ENCODE measurements at regions not wholly inside any gene's neighbourhood (a gene's known extent, or its start where the extent isn't known, plus 50 kb on each side); places are given as distances from the start of the nearest gene placed in this dataset.
"Not testable (repeated sequence)": the region's sequence is repeated elsewhere in the genome, so short reads cannot be mapped to it uniquely, and the experiment has no call there.

GRCh38 chr13:22839603-22840530, 340.9 kb upstream of the SGCG start:
- intact Hi-C loops (cut with micrococcal nuclease) = no loop called here
- H3K27ac Mint-ChIP-seq = no peak overlapping the region
- H3K36me3 Mint-ChIP-seq (ENCODE audit: low read depth) = no peaks in the 10 kb centered on the region
- H3K9me3 Mint-ChIP-seq = no peaks in the 10 kb centered on the region
- POLR2A ChIA-PET = no interaction called here
- no peak for TF ChIP-seq CTCF (IDR thresholded peaks at IDR 0.05)
- no peaks in the 10 kb centered on the region for H3K27me3 Mint-ChIP-seq
- ATAC-seq (ENCODE audit: low read depth) = no peak
- no peak overlapping the region for H3K4me3 Mint-ChIP-seq
- DNase-seq = no peak
- CTCF ChIA-PET = no interaction called here
- H3K4me1 Mint-ChIP-seq = no peaks in the 10 kb centered on the region

- Mint-ChIP-seq H3K36me3 (ENCODE audit: low read depth) (no peaks in the 10 kb centered on the region), H3K4me1 (no peaks in the 10 kb centered on the region), H3K27ac (no peak overlapping the region), H3K27me3 (no peaks in the 10 kb centered on the region), H3K9me3 (no peaks in the 10 kb centered on the region), H3K4me3 (no peak overlapping the region)
- no peak for ATAC-seq (ENCODE audit: low read depth)
- ChIA-PET POLR2A (no interaction called here), CTCF (no interaction called here)
- no peak for TF ChIP-seq CTCF (IDR thresholded peaks at IDR 0.05)
- intact Hi-C loops (cut with micrococcal nuclease) = no loop called here
- no peak for DNase-seq
Measured at GRCh38 chr13:22846551-22846950, 334.2 kb upstream of the SGCG start.

- TF ChIP-seq CTCF (IDR thresholded peaks at IDR 0.05) = no peak
- no peaks in the 10 kb centered on the region for H3K36me3 Mint-ChIP-seq (ENCODE audit: low read depth)
Measured at GRCh38 chr13:22848539-22849052, 332.2 kb upstream of the SGCG start.

GRCh38 chr13:22855926-22856325, 324.9 kb upstream of the SGCG start:
- ChIA-PET POLR2A (no interaction called here), CTCF (no interaction called here)
- no peak for ATAC-seq (ENCODE audit: low read depth)
- Mint-ChIP-seq H3K27me3 (no peaks in the 10 kb centered on the region), H3K36me3 (ENCODE audit: low read depth) (no peaks in the 10 kb centered on the region), H3K4me1 (no peaks in the 10 kb centered on the region), H3K9me3 (peaks cover 3% of the 10 kb centered on the region), H3K4me3 (no peak overlapping the region), H3K27ac (no peak overlapping the region)
- no peak for DNase-seq
- TF ChIP-seq CTCF (IDR thresholded peaks at IDR 0.05) = no peak
- intact Hi-C loops (cut with micrococcal nuclease) = no loop called here

More at GRCh38 chr13:22848539-22849052, 332.2 kb upstream of the SGCG start:
- Mint-ChIP-seq H3K9me3 (no peaks in the 10 kb centered on the region), H3K4me1 (no peaks in the 10 kb centered on the region), H3K27ac (no peak overlapping the region), H3K4me3 (no peak overlapping the region), H3K27me3 (no peaks in the 10 kb centered on the region)
- DNase-seq = no peak
- ChIA-PET POLR2A (no interaction called here), CTCF (no interaction called here)
- ATAC-seq (ENCODE audit: low read depth) = no peak
- intact Hi-C loops (cut with micrococcal nuclease) = no loop called here

- H3K4me1 Mint-ChIP-seq; H3K9me3 Mint-ChIP-seq; H3K27ac Mint-ChIP-seq; ATAC-seq (ENCODE audit: low read depth); DNase-seq; POLR2A ChIA-PET; H3K4me3 Mint-ChIP-seq; H3K27me3 Mint-ChIP-seq; H3K36me3 Mint-ChIP-seq (ENCODE audit: low read depth); intact Hi-C loops (cut with micrococcal nuclease); CTCF ChIA-PET: not testable (repeated sequence)
Measured at GRCh38 chr13:22858980-22859379, 321.8 kb upstream of the SGCG start.

- DNase-seq; intact Hi-C loops (cut with micrococcal nuclease); H3K4me1 Mint-ChIP-seq; CTCF ChIA-PET; ATAC-seq (ENCODE audit: low read depth); H3K9me3 Mint-ChIP-seq; H3K27me3 Mint-ChIP-seq; H3K4me3 Mint-ChIP-seq; H3K36me3 Mint-ChIP-seq (ENCODE audit: low read depth); POLR2A ChIA-PET; H3K27ac Mint-ChIP-seq: not testable (repeated sequence)
Measured at GRCh38 chr13:22859411-22859810, 321.4 kb upstream of the SGCG start.
